ENCODE measurements at regions not wholly inside any gene's neighbourhood (a gene's known extent, or its start where the extent isn't known, plus 50 kb on each side); places are given as distances from the start of the nearest gene placed in this dataset.
A peak's percentile ranks its signal among the peaks of the same experiment; 100 is the strongest.

GRCh38 chrX:68917799-68918198, 89.0 kb downstream of the EFNB1 start:
- DNase-seq: no peak

- DNase-seq: no peak
These were observed 88.1 kb downstream of the EFNB1 start for GRCh38 chrX:68916891-68917290.

GRCh38 chrX:68915778-68916177, 87.0 kb downstream of the EFNB1 start:
- DNase-seq: no peak

- no peak for DNase-seq
These were observed 85.7 kb downstream of the EFNB1 start for GRCh38 chrX:68914479-68914946.

- no peak for DNase-seq
These were observed 84.4 kb downstream of the EFNB1 start for GRCh38 chrX:68913249-68913547.

GRCh38 chrX:68912113-68912512, 83.3 kb downstream of the EFNB1 start:
- DNase-seq: no peak

GRCh38 chrX:68910731-68911428, 82.1 kb downstream of the EFNB1 start:
- no peak for DNase-seq

- DNase-seq: no peak
These were observed 81.1 kb downstream of the EFNB1 start for GRCh38 chrX:68909945-68910344.

GRCh38 chrX:68908071-68908470, 79.2 kb downstream of the EFNB1 start:
- no peak for DNase-seq

GRCh38 chrX:68902706-68903504, 74.1 kb downstream of the EFNB1 start:
- no peak for DNase-seq

- DNase-seq: no peak
These were observed 72.7 kb downstream of the EFNB1 start for GRCh38 chrX:68901519-68901918.

GRCh38 chrX:68898598-68898997, 69.8 kb downstream of the EFNB1 start:
- no peak for DNase-seq

GRCh38 chrX:68897118-68897945, 68.5 kb downstream of the EFNB1 start:
- DNase-seq: no peak

- DNase-seq: no peak
These were observed 67.8 kb downstream of the EFNB1 start for GRCh38 chrX:68896581-68896980.

GRCh38 chrX:68895778-68896177, 67.0 kb downstream of the EFNB1 start:
- no peak for DNase-seq

- DNase-seq: no peak
These were observed 66.5 kb downstream of the EFNB1 start for GRCh38 chrX:68895341-68895755.

GRCh38 chrX:68894513-68895340, 65.9 kb downstream of the EFNB1 start:
- peak; percentile 20 for DNase-seq

GRCh38 chrX:68894142-68894512, 65.3 kb downstream of the EFNB1 start:
- no peak for DNase-seq

GRCh38 chrX:68892651-68893050, 63.8 kb downstream of the EFNB1 start:
- DNase-seq: no peak

GRCh38 chrX:68892134-68892533, 63.3 kb downstream of the EFNB1 start:
- DNase-seq: no peak
